ENCODE measurements at regions not wholly inside any gene's neighbourhood (a gene's known extent, or its start where the extent isn't known, plus 50 kb on each side); places are given as distances from the start of the nearest gene placed in this dataset.
A peak's percentile ranks its signal among the peaks of the same experiment; 100 is the strongest.

DNA sequence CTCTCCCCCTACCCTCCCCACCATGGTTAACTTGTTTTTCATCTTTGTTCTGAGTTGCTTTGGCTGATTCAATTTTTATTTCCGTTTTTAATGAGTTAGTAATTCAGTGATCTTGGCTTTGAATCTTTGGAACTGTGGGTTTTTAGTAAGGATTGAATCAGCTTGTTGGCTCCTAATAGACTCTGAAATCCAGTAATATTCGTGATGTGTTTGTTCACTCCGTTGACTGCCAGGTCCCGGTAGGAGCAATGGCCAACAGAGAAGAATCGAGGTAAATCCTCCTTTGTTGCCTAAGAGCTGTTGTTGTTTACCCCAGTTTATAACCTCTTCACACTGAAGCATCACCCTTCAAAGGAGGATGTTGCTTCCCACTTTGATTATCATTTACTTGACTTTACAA, 92.7 kb downstream of the PCSK1 start:
- no peak for DNase-seq (ENCODE audit: low read depth)

DNA sequence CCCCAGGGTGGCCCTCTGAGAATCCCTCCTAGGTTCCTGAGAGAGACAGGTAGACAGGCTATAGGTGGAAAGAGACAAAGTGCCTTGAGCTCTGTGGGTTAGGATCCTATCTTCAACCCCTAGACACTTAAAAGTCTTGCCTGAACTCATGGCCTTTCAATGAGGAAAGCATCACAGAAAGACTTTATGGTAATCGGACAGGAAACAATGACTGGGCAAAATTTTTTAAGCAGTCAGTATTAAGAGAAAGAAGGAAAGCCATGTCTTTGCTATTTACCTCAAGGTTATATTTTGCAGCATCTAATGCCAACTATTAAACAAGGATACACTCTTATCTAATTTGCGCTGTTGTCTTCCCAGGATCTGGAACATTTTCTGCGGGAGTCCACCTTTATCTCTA, 93.2 kb downstream of the PCSK1 start:
- DNase-seq (ENCODE audit: low read depth): no peak

DNA sequence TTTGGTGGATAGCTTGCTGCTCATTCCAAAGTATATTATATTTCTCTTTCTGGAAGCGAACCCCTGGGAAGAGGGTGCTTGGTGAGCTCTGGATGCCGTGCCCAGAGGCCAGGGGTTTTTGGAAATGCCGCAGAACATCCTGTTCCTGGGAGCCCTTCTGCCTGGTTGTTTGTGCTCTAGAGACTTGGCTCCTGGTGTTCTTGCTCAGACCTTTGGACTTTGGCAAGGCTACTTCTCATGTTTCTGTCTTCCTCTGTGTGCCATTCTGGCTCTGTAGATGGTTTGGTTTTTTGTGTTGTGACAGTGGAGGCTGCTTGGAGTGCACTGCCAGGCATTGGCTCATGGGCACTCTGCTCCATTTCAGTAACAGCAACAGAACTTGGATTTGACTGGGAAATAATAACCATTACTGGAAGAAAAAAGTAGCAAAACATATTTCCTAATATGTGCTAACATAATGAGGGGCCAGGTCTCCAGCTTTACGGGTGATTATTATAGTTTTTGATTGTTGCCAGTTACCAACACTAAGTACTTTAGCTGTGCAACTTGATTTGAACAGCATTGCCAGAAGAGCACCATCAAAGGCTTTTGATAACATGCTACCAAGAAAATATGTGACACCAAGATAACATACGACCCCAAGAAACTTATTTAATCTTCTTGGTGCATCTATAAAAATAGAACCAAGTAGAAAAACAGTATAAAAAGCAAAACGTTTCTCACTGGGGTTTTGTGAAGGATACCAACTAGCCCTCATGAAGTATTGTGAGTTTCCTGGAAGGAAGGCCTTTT, 94.2 kb downstream of the PCSK1 start:
- DNase-seq (ENCODE audit: low read depth): peak; percentile 86

DNA sequence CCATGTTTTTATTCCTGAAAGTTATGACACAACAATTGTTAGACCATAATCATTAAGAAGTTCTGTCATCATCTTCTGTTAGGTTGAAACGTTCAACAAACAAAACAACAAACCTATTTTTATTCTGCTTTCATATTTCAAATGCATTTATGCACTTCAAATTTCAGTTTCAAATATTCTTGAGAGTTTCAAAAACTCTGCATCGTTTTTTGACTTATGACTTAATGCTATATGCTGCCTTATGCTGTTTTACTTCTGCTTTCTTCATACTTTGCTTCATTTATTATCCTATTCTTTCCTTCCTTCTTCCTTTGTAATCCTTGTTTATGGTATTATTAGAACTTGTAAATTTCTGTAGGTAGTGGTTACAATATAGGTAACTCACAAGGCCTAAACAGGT, 95.0 kb downstream of the PCSK1 start:
- no peak for DNase-seq (ENCODE audit: low read depth)

DNA sequence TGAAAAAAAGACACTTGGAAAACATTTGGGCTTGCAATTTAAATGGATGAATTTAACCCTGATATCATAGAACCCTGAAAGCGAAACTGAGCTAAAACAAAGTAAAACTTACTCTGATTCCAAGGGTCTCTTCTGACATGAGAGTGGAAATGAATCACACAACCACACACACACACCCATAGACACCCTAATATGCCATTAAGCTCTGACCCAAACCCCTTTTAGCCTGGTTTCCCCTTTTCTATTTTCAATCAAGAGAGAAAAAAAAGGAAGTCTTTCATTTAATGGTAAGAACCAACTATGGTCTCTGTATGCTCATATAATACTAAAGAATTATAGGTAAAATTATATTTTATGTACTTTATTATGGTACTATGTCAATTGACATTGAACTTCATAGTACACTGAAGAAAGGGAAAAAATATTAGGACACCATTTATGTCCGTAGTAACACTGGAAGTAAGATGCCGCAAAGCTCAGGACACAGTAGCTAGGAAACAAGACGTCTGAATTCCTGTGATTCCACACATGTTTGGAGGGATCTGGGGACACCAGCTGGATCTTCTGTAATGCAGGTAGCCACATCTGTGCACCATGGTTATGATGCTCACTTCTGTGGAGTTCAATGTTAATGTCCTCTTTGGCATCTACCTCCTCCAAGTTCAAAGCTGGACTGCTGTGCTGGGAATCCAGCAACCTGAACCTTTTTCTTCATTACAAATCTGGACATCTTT, 95.8 kb downstream of the PCSK1 start:
- no peak for DNase-seq (ENCODE audit: low read depth)

DNA sequence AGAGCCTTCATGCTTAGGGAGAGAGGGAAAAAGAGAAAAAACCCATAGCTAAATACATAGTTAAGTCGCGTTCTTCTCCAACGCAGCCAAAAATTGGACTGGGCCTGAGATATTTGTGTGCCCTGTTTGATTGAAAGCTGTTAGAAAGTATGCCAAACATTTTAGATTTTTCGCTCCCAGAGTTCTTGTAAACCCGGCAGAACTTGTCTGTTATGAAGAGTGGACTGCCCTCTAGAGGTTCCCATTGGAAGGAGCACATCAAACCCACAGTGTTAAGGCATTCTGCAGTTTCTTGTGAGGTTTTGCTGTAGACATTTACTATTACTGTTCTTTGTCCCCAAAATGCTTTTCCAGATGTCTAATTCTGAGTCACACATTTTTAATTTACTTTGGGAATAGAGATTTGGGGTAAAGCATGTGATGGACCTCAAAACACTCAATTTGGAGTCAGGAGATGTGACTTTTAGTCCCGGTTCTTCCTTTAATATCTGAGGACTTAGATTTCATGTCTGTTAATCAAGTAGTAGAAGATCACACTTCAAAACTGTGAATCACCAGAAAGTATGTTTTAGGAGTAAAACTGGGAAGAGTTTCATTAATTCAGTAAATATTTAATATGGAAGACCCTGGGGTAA, 96.6 kb downstream of the PCSK1 start:
- peak; percentile 94 for DNase-seq (ENCODE audit: low read depth)

DNA sequence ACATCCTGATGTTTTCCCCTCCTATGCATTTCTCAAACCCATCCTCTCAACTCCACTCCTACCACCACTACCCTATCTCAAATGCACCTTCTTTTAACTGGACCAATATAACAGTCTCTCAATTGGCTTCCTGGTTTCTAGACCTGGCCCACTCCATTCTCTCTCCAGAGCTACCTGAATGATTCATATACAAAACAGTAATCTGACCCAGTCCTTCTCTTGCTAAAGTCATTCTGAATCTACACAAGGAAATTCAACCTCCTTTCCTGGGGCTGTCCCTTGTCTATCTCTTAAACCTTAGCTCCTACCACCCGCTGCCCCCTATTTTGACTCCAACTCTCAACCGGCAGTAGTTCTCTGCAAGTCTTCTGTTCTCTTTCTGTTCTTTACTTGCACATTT, 97.2 kb downstream of the PCSK1 start:
- no peak for DNase-seq (ENCODE audit: low read depth)

DNA sequence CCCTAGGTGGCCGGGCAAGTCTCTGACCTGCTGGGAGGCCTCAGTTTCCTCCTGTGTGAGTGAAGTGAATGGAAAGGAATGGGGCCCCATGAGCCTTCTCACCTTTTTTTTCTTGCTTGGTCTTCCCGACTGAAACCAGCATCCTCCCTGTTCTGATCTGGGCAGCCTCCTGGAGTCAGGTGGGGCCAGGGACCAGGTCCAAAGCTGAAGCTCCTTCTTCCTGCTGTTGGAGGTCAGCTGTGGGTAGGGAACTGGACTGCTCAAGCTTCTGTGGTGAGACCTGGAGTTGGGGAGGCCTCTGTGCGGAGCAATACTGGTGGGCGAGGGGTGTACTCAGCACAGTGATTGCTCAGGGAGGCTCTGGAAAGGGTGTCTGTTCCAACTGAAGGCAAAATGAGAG, 99.7 kb downstream of the PCSK1 start:
- DNase-seq (ENCODE audit: low read depth): no peak

DNA sequence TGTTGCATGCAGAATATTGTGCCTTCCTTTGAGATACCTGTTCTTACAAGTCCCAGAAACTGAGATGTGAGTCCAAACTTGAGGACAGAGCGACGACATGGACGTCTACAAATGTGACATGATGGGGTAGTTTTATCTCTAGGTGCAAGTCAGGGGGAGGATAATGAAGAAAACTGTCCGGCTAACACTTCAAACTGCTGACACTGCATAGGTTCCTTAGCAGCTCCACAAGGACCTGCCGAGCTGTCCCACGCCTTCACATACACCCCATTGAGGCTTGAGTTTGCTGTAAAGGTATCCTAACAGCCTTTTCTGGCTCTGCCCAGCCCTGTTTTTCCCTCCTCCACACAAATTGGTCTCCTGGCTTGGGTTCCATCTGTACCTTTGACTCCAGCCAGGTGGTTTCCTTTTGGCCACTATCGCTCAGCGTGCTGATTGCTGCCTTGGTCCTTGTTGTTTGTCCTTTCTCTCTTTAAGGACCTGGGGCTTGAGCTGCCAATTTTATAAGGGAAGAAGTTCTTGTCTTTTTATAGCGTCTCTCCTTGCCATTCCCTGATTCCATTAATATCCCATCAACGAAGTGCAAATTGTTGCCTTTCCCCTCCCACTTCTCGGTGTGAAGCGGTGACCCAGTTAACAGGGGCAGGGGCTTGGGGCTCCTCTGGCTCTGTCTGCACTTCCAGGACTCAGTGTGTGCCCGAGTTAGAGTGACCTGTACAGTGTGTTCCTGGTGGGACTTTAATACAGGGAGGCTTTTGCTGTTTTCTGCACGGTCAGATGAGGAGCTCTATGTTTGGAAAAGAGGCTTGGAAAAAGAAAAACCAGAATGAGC, 100.3 kb downstream of the PCSK1 start:
- no peak for DNase-seq (ENCODE audit: low read depth)

DNA sequence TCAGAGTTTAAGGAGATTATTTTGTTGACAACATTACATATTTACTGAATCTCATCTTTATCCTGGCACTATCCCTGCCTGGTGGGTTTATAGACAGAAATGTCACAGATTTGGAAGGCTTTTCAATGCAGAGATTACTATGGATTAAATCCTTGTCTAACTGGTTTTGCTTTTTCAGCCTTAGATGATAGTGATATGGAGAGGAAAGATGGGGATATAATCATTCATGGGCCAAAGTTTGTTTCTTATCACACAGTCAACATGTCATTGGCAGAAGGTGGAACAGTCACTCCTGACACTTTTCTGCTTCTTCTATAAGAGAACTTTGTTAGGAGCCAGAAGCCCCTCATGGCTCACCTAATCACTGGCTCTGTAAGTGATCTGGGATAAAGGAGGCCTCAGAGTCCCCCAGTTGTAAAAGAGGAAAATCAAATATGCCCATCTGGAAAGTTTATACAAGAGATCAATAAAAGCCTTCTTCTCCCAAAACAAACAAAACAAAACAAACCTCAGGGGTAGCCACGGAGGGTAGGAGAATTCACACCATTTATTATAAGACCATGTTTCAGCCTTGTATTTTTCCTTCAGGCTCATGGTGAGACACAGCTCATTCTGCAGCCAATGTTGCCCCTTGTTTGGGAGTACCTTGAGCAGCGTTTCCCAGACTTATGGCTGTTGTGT, 101.2 kb downstream of the PCSK1 start:
- no peak for DNase-seq (ENCODE audit: low read depth)

DNA sequence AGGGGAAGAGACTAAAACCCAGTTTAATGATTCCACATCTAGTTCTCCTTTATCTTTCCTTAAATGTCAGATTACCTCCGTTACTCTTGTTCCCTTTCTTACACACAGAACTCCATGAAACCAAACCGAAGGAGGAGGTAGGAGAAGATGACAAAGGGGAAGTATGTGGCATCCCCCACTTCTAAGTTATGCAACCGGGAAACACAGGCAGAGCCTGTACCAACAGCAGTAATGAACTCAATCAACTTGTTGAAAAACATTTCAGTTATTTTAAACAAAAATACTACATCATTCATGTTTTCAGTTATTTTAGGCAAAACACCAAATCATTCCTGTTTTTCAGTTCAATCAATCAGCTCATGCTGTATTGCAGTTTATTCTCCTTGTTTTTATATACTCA, 101.8 kb downstream of the PCSK1 start:
- no peak for DNase-seq (ENCODE audit: low read depth)

DNA sequence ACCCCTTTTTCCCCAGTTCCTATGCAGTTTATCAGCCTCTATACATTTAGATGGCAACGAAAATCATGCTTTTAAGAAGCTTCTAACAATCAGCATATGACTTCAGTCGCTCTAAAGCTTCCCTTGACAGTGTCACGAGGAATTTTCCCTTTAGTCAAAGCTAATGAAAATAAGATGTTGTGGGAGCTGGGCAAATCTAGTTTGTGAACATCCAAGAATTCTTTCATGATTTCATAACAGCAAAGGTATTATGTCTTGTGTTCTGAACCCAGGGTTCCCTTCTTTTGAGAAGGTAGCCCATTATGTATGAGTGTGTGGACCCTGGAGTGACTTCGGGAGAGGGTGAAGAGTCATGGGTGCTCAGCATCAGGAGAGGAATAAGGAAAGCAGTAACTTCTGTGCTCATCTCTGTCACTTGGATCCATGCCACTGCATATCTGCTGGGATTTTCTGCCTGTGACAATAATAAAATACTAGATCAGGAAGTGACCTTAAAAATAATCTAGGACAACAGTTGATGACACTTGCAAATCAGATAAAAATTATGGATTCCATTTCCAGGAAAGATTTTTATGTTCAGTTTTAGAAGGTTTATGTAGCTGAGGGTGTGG, 102.4 kb downstream of the PCSK1 start:
- DNase-seq (ENCODE audit: low read depth): no peak

DNA sequence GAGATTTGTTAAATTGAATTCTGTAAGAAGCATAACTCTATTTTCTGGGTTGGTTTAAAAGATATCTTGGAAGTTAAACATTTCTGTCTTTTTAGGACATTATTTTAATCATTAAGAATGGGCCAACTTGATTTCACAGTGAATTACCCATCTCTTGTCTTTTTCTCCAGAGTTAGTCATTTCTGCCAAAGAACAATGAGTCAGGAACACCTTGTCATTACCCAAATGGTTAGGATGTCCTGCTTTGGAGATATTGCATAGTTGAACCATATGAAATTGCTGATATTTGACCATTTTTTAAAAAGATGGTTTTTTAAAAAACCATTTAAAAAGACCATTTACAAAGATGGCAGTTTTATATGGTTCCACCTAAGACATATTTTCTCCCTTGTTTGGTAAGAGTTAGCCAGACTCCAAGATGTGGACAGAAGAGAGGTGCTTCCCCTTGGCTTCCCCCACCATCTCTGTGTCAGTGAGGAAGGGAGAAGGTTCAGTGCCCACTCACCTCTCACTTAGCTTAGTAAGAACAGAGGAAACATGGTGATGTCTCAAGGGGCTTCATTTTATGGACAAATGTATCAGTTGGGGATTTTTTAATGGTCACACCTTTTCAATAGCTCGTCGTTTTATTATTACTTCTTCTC, 103.0 kb downstream of the PCSK1 start:
- DNase-seq (ENCODE audit: low read depth): peak; percentile 49

DNA sequence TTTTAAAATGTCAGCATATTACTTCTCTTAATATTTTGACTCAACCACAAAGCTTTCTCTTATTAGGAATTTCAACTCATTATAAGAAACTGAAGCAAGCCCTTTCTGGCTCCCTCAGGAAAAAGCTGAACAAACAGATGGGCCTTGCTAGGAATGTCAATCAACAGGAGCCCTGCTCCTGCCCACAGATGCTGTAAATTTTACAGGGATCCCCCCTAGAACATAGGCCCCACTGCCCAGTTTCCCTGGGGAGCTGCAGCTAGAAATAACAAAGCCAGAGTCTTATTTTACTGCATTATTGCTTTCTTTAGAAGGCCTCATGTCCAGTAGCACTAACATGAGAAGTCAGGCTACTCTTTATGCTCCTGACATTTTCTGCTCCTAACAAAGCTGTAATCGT, 103.8 kb downstream of the PCSK1 start:
- DNase-seq (ENCODE audit: low read depth): peak; percentile 63

DNA sequence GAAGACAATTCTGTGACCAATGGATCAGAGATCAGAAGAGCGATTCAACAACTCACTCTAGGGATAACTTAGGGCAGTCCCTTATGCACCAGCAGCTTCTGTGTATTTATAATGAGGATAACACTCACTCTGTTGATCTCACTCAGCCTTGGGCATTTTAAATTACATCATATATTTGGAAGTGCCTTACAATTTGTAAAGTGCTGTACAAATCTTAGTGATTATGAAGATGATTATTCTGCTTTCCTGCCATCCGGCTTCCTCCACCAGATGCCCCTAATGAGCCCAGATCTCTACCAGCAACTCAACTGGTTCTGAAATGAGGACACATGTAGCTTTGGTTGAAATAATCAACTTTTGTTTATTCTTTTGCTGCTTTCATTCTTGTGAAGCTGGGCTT, 105.3 kb downstream of the PCSK1 start:
- DNase-seq (ENCODE audit: low read depth): no peak

DNA sequence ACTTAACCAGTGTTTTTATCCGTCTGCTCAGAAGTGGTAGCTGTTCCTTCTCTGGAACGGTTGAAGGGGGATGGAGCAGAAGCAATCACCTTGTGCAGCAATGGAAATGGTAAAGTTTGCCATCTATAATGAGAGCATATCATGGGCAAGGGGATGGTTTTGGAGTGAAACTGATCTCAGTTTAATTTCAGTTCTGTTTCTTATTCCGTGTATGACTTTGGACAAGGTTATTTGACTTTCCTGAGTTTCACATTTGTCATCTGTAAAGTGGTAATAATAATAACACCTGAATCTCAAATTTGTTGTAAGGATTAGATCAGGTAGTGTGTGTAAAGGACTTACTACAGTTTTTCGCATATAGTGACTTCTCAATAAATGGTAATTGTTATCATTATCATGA, 106.1 kb downstream of the PCSK1 start:
- no peak for DNase-seq (ENCODE audit: low read depth)

DNA sequence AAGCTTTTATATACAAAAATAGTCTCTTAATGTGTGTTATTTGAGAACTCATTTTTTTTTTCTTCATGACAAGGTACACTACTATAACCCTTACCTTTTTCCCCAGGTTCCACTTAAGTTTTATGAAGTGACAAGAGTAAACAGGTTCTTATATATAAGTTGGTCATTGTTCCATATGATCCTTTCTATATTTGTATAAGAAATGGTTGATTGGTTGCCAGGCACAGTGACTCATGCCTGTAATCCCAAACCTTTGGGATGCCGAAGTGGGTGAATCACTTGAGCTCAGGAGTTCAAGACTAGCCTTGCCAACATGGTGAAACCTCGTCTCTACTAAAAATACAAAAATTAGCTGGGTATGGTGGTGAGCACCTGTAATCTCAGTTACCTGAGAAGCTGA, 108.3 kb downstream of the PCSK1 start:
- DNase-seq (ENCODE audit: low read depth): peak; percentile 82

DNA sequence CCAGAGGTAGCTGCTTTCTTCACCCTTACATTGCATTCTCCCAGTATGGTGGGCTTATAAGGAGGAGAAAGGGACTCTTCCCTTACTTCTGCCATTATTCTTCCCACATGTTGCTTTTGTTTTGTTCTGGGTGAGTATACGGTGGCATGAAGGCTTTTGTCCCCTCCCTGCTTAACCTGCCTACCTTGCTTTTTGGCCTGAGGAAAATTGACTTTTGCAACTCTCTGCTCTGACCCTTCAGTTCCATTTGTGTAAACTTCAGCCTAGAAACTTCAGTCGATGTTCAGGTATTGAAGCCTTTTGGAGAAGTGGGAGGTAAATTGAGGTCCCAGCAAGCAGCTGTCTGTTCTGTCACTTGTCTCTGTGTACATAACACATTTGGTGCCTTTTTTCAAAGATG, 110.2 kb downstream of the PCSK1 start:
- no peak for DNase-seq (ENCODE audit: low read depth)

DNA sequence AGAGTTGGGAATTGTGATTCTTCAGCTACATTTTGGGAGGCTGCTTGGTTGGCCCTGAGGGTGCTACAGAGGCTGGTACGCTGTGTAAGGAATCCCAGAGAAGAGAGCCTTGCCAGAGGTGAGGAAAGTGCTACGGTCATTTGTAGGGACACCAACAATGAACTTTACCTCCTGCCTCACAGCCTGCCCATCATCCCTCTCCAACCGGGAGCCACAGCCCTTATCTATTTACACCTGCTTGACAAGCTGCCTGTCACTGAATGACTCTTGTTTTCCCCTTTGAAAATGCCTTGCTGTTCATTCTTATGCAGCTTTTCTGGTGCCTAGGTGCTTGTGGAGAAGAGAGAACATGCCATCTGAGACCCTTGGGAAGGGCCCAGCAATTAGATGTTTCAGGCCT, 110.8 kb downstream of the PCSK1 start:
- DNase-seq (ENCODE audit: low read depth): no peak

DNA sequence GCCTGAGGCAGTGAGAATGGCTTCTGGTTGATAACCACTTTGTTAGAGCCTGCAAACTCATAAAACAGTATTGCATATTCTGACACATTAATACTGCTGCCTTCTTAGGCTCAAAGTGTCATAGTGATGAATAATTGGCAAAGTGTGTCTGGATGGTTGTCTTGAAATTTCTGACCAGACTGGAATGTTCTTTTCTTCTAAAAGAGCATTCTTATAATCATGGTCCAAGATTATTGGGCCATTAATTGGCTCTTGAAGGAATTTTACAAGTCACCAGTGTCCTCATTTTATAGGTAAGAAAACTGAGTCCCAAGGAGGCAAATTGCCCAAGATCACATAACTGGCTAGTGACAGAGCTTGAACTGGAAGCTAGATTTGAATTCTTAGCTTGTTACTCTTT, 111.7 kb downstream of the PCSK1 start:
- no peak for DNase-seq (ENCODE audit: low read depth)
